Duodenal mucosa (tissue), 2 donors: ENCODE measurements at regions not wholly inside any gene's neighbourhood (a gene's known extent, or its start where the extent isn't known, plus 50 kb on each side); places are given as distances from the start of the nearest gene placed in this dataset.

Experiments
- H3K27ac ChIP-seq: one replicate; pipeline ENCODE4 v1.7.0; 2013; ENCODE audit warnings: low read depth, low read length
- H3K27me3 ChIP-seq, 2 donors: one replicate each; pipeline ENCODE4 v1.7.0; 2013; ENCODE audit warnings: low read length in 2 of 2, control low read depth in 1 of 2; ENCODE audit not compliant: insufficient read depth in 2 of 2, control insufficient read depth in 1 of 2
- H3K36me3 ChIP-seq, 2 donors: one replicate each; pipeline ENCODE4 v1.7.0; 2013; ENCODE audit warnings: low read length in 2 of 2, control low read depth in 1 of 2; ENCODE audit not compliant: insufficient read depth in 2 of 2, control insufficient read depth in 1 of 2
- H3K4me1 ChIP-seq, 2 donors: one replicate each; pipeline ENCODE4 v1.7.0; 2013; ENCODE audit warnings: low read length in 2 of 2, control low read depth in 1 of 2; ENCODE audit not compliant: insufficient read depth in 2 of 2, control insufficient read depth in 1 of 2
- H3K4me3 ChIP-seq, 2 donors: one replicate each; pipeline ENCODE4 v1.7.0; 2013; ENCODE audit warnings: low read length in 2 of 2, low read depth in 1 of 2
- H3K9ac ChIP-seq, 2 donors: one replicate each; pipeline ENCODE4 v1.7.0; 2013; ENCODE audit warnings: low read length in 2 of 2, low read depth in 1 of 2
- H3K9me3 ChIP-seq, 2 donors: one replicate each; pipeline ENCODE4 v1.7.0; 2013; ENCODE audit warnings: low read length in 2 of 2, control low read depth in 1 of 2; ENCODE audit not compliant: control insufficient read depth in 1 of 2

DNA sequence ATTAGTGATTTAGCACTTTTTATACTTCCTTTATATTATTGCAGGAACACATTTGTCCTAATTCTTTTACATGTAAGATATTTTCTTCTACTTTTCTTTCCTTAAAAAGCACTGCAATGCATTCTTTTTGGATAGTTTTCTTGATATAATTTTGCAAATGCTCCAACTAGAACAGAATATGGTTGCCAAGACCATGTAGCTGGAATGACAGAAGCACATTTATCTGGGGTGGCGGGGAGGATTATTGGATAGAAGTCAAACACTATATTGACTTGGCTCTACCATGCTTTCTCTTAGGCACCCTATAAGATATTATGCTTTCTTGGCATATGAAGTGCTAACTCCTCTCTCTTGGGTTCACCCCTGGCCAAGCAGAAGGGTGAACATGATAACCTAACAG is 983.5 kb downstream of the FAT4 start:
- Histone ChIP-seq H3K4me3 (no peak overlapping the region), H3K4me1 (no peaks in the 10 kb centered on the region), H3K9ac (no peak overlapping the region), H3K36me3 (no peaks in the 10 kb centered on the region), H3K27ac (no peak overlapping the region), H3K27me3 (no peaks in the 10 kb centered on the region), H3K9me3 (peaks cover 2 to 16% of the 10 kb centered on the region in 2 donors)

DNA sequence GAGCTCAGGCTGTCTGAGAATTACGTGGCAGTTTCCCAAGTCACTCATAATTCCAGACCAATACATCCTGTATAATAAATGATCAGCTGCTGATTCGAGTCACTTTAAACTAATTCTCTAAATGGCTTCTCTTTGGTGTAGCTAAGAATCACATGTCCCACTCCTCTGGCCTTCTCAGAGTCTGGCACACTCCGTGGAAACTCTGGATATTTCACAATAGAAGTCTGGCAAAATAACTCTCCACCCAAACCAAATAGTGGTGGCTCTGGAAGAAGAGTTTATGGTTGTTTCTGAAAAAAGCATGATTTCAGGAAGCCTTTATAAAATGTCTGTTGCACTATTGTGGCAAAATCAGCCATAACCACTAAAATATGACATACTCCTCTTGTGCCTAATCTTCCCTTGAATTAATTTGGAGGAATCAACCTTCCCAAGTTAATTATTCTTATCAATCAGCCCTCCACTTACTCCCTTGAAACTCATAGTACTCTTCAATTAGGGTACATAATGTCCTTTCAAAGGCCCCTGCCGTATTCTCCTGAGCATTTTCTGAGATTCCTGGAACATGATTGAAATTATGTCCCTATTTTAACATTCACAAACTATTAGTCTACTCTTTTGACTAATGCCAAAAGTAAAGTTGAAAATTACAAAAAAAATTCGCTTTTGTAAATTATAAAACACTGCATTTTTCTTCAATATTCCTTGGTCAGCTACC is 991.6 kb downstream of the FAT4 start:
- Histone ChIP-seq H3K27me3 (no peaks in the 10 kb centered on the region), H3K9ac (no peak overlapping the region), H3K4me3 (no peak overlapping the region), H3K9me3 (no peaks in the 10 kb centered on the region), H3K4me1 (no peaks in the 10 kb centered on the region), H3K27ac (no peak overlapping the region), H3K36me3 (no peaks in the 10 kb centered on the region)

DNA sequence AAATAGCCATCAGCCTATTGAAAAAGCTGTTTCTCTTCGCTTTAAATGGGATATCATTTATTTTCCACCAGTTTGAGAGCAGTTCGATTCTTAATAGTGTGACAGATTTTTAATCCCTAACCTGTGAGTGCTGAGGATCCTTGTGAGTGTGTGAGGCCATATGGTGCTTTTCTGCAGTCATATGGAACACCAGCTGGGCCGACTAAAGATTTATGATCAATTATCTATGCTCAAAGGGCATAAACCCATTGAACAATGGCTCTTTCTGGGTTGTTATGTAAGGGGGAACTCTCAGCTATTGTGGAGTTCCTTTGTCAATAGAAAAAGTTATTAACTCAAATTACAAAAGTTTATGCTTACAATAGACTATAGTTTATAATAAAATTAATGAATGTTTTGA is 1003.6 kb downstream of the FAT4 start:
- Histone ChIP-seq H3K9me3 (peaks cover 0 to 3% of the 10 kb centered on the region in 2 donors), H3K4me3 (no peak overlapping the region), H3K36me3 (no peaks in the 10 kb centered on the region), H3K9ac (no peak overlapping the region), H3K27me3 (no peaks in the 10 kb centered on the region), H3K4me1 (no peaks in the 10 kb centered on the region), H3K27ac (no peak overlapping the region)

DNA sequence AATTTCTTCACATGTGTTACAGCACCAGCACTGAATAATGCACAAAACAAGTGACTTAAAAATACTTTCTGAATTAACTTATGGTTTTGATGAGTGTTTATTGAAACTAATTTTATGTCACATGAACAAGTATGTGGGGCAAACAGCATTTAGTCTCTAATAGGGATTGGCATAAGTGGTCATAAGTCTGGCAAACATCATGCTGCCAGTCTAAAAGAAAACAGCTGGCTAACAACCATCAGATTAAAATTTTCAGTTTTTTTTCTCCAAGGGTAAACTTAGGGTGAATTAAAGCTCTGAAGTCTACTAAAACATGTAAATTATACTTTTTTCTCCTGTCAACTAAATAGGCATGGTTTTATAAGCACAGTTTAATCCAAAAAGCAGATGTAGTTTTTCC is 1014.2 kb downstream of the FAT4 start:
- Histone ChIP-seq H3K9me3 (no peaks in the 10 kb centered on the region), H3K4me3 (no peak overlapping the region), H3K9ac (no peak overlapping the region), H3K4me1 (no peaks in the 10 kb centered on the region), H3K36me3 (no peaks in the 10 kb centered on the region), H3K27me3 (no peaks in the 10 kb centered on the region), H3K27ac (no peak overlapping the region)

- Histone ChIP-seq H3K4me1 (no peaks in the 10 kb centered on the region), H3K9me3 (no peaks in the 10 kb centered on the region), H3K36me3 (no peaks in the 10 kb centered on the region), H3K27ac (no peak overlapping the region), H3K9ac (no peak overlapping the region), H3K27me3 (no peaks in the 10 kb centered on the region), H3K4me3 (no peak overlapping the region)
Measured at GRCh38 chr4:126338548-126338947, 1023.8 kb downstream of the FAT4 start.

DNA sequence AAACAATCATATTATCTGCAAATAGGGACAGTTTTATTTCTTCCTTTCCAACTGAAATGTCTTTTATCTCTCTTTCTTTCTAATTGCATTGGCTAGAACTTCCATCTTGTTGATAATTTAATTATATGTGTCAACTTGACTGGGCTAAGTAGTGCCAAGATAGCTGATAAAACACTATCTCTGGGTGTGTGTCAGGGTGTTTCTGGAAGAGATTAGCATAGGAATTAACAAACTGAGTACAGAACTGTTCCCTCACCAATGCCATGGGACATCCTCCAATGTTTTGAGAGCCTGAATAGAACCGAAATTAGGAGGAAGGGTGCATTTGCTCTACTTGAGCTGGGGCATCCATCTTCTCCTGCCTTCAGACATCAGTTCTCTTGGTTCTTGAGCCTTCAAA is 1027.2 kb downstream of the FAT4 start:
- H3K9me3 ChIP-seq, result no peaks in the 10 kb centered on the region
- no peaks in the 10 kb centered on the region for H3K27me3 ChIP-seq

GRCh38 chr4:126344472-126344871 is 1029.7 kb downstream of the FAT4 start:
- no peaks in the 10 kb centered on the region for H3K27me3 ChIP-seq
- H3K36me3 ChIP-seq, result no peaks in the 10 kb centered on the region

More for the DNA sequence above, 1027.2 kb downstream of the FAT4 start:
- Histone ChIP-seq H3K9ac (no peak overlapping the region), H3K4me3 (no peak overlapping the region), H3K36me3 (no peaks in the 10 kb centered on the region), H3K4me1 (no peaks in the 10 kb centered on the region), H3K27ac (no peak overlapping the region)

DNA sequence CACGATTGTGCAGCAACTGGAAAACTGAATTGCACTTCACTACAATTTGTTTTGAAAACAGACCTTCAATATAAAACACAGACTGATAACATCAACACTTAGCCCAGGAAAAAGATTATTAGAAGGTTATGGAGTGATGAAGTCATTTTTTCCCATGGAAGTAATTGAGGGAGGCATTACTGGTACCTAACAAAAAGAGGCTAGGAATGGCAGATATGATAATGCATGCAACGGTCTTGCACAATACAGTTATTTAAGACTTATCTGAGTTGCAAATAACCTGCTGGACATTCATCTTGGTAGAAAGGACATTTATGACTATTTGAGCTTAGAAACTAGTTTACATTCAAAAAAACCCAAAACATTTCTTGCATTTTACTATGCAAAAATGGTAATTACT is 1031.9 kb downstream of the FAT4 start:
- Histone ChIP-seq H3K36me3 (no peaks in the 10 kb centered on the region), H3K4me3 (no peak overlapping the region), H3K9me3 (no peaks in the 10 kb centered on the region), H3K27me3 (no peaks in the 10 kb centered on the region), H3K27ac (no peak overlapping the region), H3K4me1 (no peaks in the 10 kb centered on the region), H3K9ac (no peak overlapping the region)

More at GRCh38 chr4:126344472-126344871, 1029.7 kb downstream of the FAT4 start:
- Histone ChIP-seq H3K9ac (no peak overlapping the region), H3K4me3 (no peak overlapping the region), H3K9me3 (no peaks in the 10 kb centered on the region), H3K27ac (no peak overlapping the region), H3K4me1 (no peaks in the 10 kb centered on the region)

GRCh38 chr4:126354784-126355183 is 1040.0 kb downstream of the FAT4 start:
- H3K4me3 ChIP-seq, result no peak overlapping the region

GRCh38 chr4:126358041-126358440 is 1043.3 kb downstream of the FAT4 start:
- Histone ChIP-seq H3K9me3 (no peaks in the 10 kb centered on the region), H3K36me3 (no peaks in the 10 kb centered on the region), H3K9ac (no peak overlapping the region), H3K4me1 (no peaks in the 10 kb centered on the region), H3K27me3 (no peaks in the 10 kb centered on the region), H3K27ac (no peak overlapping the region), H3K4me3 (no peak overlapping the region)

More at GRCh38 chr4:126354784-126355183, 1040.0 kb downstream of the FAT4 start:
- H3K27ac ChIP-seq, result no peak overlapping the region
- no peak overlapping the region for H3K9ac ChIP-seq
- H3K27me3 ChIP-seq, result no peaks in the 10 kb centered on the region
- no peaks in the 10 kb centered on the region for H3K4me1 ChIP-seq
- H3K36me3 ChIP-seq, result no peaks in the 10 kb centered on the region
- H3K9me3 ChIP-seq, result no peaks in the 10 kb centered on the region
